Upper lobe of left lung (tissue), 6 donors: ENCODE measurements at regions not wholly inside any gene's neighbourhood (a gene's known extent, or its start where the extent isn't known, plus 50 kb on each side); places are given as distances from the start of the nearest gene placed in this dataset.

Experiments used
- ATAC-seq, 2 donors: fragments of 200-7000 bp; cut with Tn5 transposase; one replicate each; pipeline ENCODE4 v1.9.1; 2022; ENCODE audit warnings: mild to moderate bottlenecking in 2 of 2, moderate library complexity in 2 of 2; ENCODE audit not compliant: low FRiP score in 2 of 2
- DNase-seq, 2 donors: peaks; one replicate each; pipeline ENCODE4 v3.0.0-alpha.2; 2019 to 2020
- H3K27ac ChIP-seq, 4 donors: fragments of 200-600 bp; sonication (generic); one replicate each; pipeline ENCODE4 v1.5.1; 2016 to 2019
- H3K27me3 ChIP-seq, 4 donors: fragments of 200-600 bp; sonication (generic); one replicate each; pipeline ENCODE4 v1.5.1; 2017 to 2019
- H3K36me3 ChIP-seq, 4 donors: fragments of 200-600 bp; sonication (generic); one replicate each; pipeline ENCODE4 v1.5.1; 2016 to 2019
- H3K4me1 ChIP-seq, 4 donors: fragments of 200-600 bp; sonication (generic); one replicate each; pipeline ENCODE4 v1.5.1; 2018 to 2019
- H3K4me3 ChIP-seq, 4 donors: fragments of 200-600 bp; sonication (generic); one replicate each; pipeline ENCODE4 v1.5.1; 2017 to 2019; ENCODE audit warnings: mild to moderate bottlenecking in 2 of 4, moderate library complexity in 1 of 4
- H3K9me3 ChIP-seq, 4 donors: fragments of 200-600 bp; sonication (generic); one replicate each; pipeline ENCODE4 v1.5.1; 2018 to 2019
- CTCF ChIP-seq, 6 experiments: fragments of 450-650 bp in 4 of 6; fragments of 200-600 bp in 2 of 6; sonication (generic) in 2 of 6; IDR thresholded peaks; one replicate each; pipeline ENCODE4 v1.5.1; 2016 to 2019; ENCODE audit warnings: antibody characterized with exemption in 6 of 6
- EP300 ChIP-seq, 4 donors: sonication (generic); formaldehyde crosslinking; IDR thresholded peaks; one replicate each; pipeline ENCODE4 v1.5.1; 2017; ENCODE audit warnings: antibody characterized with exemption in 4 of 4, control low read depth in 2 of 4
- POLR2A ChIP-seq, 4 donors: fragments of 450-650 bp; IDR thresholded peaks; one replicate each; pipeline ENCODE4 v1.5.1; 2016 to 2017; ENCODE audit warnings: antibody characterized with exemption in 4 of 4, mild to moderate bottlenecking in 2 of 4
- POLR2AphosphoS5 ChIP-seq, 2 donors: sonication (generic); formaldehyde crosslinking; IDR thresholded peaks; one replicate each; pipeline ENCODE4 v1.5.1; 2017; ENCODE audit warnings: antibody characterized with exemption in 2 of 2
- WGBS, 2 donors: methylation state at CpG; one replicate each; pipeline ENCODE4 v1.1.5; 2017 to 2018; 5-methylcytosine and 5-hydroxymethylcytosine counted together
- donor health status: DM: no; HTN: no; CAD: no; lungs with moderate emphysema.
- donor health status: DM: no; HTN: yes; CAD: no; lungs with severe emphysema.

DNA sequence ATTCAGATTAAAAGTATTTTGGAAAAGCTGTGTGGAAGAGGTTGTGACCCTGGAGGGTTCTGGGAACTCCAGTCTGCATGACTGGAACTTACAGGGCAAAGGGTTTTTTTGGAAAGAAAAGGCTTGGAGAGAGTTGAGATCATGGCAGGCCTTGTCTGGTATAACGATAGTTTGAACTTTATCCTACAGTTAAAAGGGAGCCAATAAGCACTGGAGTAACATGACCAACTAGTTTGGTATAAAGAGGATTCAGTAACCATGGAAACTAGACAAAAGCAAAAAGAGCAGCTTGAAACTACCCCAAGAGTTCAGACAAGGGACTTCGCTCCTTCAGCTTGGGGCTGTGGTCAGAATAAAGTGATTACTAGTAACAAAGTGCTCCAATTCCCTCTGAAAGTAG lies 151.2 kb upstream of the TMCO5A start:
- Histone ChIP-seq H3K36me3 (no peaks in the 10 kb centered on the region), H3K9me3 (no peaks in the 10 kb centered on the region), H3K27ac (no peak overlapping the region), H3K4me3 (no peak overlapping the region), H3K4me1 (no peaks in the 10 kb centered on the region), H3K27me3 (no peaks in the 10 kb centered on the region)
- WGBS, 2 donors = 82 to 89% methylated on average over 2 of the region's 2 CpGs
- no peak for TF ChIP-seq CTCF (IDR thresholded peaks at IDR 0.05)
- no peak for TF ChIP-seq POLR2A (IDR thresholded peaks at IDR 0.05)
- TF ChIP-seq POLR2AphosphoS5 (IDR thresholded peaks at IDR 0.05) = no peak
- no peak for TF ChIP-seq EP300 (IDR thresholded peaks at IDR 0.05)
- ATAC-seq (no peak), DNase-seq (no peak)

DNA sequence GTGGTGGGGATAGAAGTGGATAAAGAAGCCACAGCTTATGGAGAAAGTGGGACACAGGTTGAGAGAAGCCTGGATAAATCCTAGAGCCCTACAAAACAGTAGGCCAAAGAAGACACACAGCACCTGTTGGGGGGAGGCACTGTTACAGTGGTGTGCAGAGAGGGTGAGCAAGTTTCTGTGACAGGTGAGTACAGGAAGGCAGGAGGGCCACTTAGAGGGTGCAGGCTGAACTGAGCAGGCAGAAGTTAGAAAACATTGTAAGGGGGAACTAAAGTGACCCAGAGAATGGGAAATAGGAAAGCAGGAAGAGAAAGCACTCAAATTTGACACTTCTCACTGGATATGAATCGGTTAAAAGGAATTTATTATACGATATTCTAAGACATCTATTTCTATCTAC lies 146.1 kb upstream of the TMCO5A start:
- H3K4me3 ChIP-seq = no peak overlapping the region
- DNase-seq (no peak), ATAC-seq (no peak)
- no peaks in the 10 kb centered on the region for H3K4me1 ChIP-seq
- H3K27me3 ChIP-seq = no peaks in the 10 kb centered on the region
- H3K9me3 ChIP-seq = no peaks in the 10 kb centered on the region
- 58 to 68% methylated on average over 2 of the region's 2 CpGs for WGBS, 2 donors
- no peak overlapping the region for H3K27ac ChIP-seq
- no peaks in the 10 kb centered on the region for H3K36me3 ChIP-seq
- TF ChIP-seq EP300 (IDR thresholded peaks at IDR 0.05) (no peak), POLR2AphosphoS5 (IDR thresholded peaks at IDR 0.05) (no peak), CTCF (IDR thresholded peaks at IDR 0.05) (no peak), POLR2A (IDR thresholded peaks at IDR 0.05) (no peak)

GRCh38 chr15:37788767-37789396 lies 145.6 kb upstream of the TMCO5A start:
- TF ChIP-seq POLR2AphosphoS5 (IDR thresholded peaks at IDR 0.05) = no peak
- TF ChIP-seq CTCF (IDR thresholded peaks at IDR 0.05) = no peak
- DNase-seq = no peak
- Histone ChIP-seq H3K4me1 (no peaks in the 10 kb centered on the region), H3K27me3 (no peaks in the 10 kb centered on the region), H3K9me3 (no peaks in the 10 kb centered on the region), H3K27ac (no peak overlapping the region), H3K36me3 (no peaks in the 10 kb centered on the region), H3K4me3 (no peak overlapping the region)
- ATAC-seq = no peak
- 82 to 85% methylated on average over 7 of the region's 7 CpGs for WGBS, 2 donors

- Histone ChIP-seq H3K27ac (no peak overlapping the region), H3K9me3 (no peaks in the 10 kb centered on the region), H3K4me3 (no peak overlapping the region), H3K4me1 (no peaks in the 10 kb centered on the region), H3K36me3 (no peaks in the 10 kb centered on the region), H3K27me3 (no peaks in the 10 kb centered on the region)
- TF ChIP-seq POLR2A (IDR thresholded peaks at IDR 0.05) = no peak
- TF ChIP-seq EP300 (IDR thresholded peaks at IDR 0.05) = no peak
- TF ChIP-seq CTCF (IDR thresholded peaks at IDR 0.05) = no peak
- no peak for TF ChIP-seq POLR2AphosphoS5 (IDR thresholded peaks at IDR 0.05)
- 86 to 90% methylated on average over 5 of the region's 5 CpGs for WGBS, 2 donors
- no peak for ATAC-seq
- no peak for DNase-seq
Measured at GRCh38 chr15:37789397-37789786, 145.0 kb upstream of the TMCO5A start.

DNA sequence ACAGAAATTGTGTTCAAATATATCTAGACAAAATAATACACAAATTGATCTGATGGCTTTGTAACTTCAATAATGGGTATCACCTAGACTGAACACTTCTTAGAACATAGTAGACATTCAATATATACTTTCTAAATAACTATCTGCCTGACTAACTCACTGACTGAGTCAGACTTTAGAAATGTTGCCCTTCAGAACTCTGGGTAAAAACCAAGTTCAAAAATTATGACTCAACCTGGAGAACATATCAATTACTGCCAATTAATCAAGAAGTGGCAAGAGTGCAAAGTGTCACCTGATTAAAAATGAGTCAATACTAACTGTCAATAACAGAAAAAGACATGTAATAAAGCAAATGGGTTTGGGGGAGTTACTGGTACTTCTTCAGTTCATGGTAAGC lies 144.6 kb upstream of the TMCO5A start:
- TF ChIP-seq CTCF (IDR thresholded peaks at IDR 0.05) (no peak), POLR2A (IDR thresholded peaks at IDR 0.05) (no peak), POLR2AphosphoS5 (IDR thresholded peaks at IDR 0.05) (no peak), EP300 (IDR thresholded peaks at IDR 0.05) (no peak)

More for the DNA sequence above, 144.6 kb upstream of the TMCO5A start:
- H3K4me1 ChIP-seq = no peaks in the 10 kb centered on the region
- DNase-seq (no peak), ATAC-seq (no peak)
- H3K36me3 ChIP-seq = no peaks in the 10 kb centered on the region
- no peaks in the 10 kb centered on the region for H3K9me3 ChIP-seq
- H3K27me3 ChIP-seq = no peaks in the 10 kb centered on the region
- no peak overlapping the region for H3K27ac ChIP-seq
- H3K4me3 ChIP-seq = no peak overlapping the region
